ENCODE measurements at regions not wholly inside any gene's neighbourhood (a gene's known extent, or its start where the extent isn't known, plus 50 kb on each side); places are given as distances from the start of the nearest gene placed in this dataset.
"Not testable (repeated sequence)": the region's sequence is repeated elsewhere in the genome, so short reads cannot be mapped to it uniquely, and the experiment has no call there.

DNA sequence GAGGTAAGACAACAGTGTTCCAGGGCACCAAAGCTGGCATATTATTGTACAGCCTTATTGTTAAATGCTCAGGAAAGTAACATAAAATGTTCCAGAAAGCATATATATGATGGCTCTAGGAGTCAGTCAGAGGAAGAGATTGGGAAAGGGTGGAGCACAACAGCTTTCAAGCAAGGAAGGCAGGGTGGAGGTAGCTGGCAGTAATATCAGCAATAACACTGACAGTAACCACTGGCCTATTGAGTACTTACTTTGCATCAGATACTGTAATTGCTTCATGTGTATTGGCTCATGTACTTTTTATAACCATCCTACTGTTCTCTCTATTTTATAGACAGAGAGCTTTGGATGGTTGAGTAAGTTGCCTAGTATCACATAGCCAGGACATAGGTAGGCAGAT is 830.2 kb downstream of the DHX35 start:
- DNase-seq = no peak

DNA sequence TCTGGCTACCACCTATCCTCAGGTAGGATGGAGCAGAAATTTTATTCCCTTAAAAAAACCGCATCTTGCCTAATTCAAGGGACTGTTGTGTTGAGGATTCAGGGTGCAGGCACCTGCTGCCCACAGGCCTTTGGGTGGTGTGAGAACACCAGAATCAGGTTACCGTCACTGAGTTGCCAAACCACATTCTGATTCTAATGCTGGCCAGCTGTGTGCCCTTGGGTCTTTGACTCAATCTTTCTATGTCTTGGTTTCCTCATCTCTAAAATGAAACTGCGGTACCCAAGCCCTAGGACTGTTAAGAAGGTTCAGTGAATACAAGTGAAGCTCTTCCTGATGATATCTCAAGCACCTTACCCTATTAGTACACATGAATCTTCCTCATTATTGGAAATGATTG is 827.3 kb downstream of the DHX35 start:
- no peak for DNase-seq

DNA sequence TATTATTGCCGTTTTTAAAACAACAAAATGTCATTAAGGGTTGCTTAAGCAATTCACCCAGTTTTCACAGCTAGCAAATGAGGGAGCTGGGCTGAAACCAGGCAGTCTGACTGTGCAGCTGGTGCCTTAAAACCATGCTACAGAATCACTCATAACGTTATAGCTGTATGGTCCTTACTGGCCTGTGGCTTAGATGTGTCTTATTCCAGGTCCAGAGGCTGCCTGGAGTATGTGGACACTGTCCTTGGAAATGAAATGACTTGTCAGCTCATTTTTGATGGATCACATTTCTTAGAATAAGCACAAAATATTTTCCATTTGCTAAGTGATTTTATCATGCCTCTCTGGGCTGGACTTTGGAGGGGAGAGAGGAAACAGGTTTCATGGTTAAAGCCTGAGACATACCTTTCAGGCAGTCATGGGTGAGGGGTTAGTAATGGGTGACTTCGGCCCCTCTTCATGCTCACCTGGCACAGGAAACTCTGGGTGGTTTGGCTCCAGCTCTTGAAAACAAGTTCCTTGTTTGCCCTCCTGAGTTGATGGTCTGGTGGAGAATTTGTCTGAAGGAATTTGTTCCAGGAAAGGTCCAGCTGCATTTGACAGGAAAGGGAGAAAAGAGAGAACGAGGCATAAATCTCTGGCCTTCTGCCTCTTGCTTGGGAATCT is 823.2 kb downstream of the DHX35 start:
- DNase-seq = no peak

DNA sequence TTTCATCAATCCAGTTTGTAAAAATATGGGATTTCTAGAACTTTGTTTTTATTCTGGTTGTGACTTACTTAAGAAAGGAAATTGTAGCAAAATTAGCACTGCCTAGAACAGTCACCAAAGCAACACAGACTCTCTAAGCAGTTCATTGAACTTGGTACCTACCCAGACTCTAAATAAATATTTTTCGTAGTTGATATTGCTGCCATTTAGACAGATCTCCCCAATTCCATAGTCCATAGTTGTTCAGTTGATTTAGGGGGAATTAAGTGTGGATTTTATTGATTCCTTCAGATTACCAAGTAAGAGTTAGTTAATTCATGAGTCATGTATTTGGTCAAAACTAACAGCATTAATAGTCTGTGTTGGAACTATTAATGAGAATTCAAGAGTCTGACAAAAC is 822.5 kb downstream of the DHX35 start:
- DNase-seq = no peak

DNA sequence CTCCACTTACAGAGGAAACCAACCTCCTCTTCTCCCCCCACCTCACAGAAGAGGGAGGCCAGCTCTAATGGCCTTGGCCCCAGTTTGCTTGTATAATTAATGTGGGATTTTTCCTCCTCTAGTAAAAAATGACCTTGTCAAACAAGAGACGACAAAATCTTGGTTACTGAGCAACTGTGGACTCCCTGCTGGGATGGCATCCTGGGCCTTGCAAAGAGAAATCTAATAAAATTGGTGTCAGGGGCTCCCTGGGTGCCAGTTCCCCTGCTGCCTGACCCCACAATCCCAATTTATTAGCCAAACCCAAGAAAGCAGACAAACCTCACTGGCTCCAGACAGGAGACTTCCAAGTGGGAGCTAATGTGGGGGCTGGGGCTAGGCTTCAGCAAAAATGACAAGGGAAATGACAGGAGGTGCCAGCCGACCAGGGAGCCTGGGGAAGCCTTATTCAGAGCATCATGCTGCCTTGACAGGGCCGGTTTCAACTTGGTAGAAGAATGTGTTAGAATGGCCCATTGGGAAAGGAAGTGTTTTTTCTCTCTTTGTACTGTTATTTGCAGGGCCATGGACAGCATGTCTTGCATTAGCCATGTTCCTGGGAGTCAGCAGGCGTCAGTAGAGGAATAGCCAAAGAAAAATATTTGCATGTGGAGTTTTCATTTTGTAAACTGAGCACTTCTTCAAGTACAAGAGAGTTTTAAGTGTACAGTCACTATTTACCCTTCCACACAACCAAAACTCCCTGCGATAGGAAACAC is 816.9 kb downstream of the DHX35 start:
- DNase-seq = no peak

DNA sequence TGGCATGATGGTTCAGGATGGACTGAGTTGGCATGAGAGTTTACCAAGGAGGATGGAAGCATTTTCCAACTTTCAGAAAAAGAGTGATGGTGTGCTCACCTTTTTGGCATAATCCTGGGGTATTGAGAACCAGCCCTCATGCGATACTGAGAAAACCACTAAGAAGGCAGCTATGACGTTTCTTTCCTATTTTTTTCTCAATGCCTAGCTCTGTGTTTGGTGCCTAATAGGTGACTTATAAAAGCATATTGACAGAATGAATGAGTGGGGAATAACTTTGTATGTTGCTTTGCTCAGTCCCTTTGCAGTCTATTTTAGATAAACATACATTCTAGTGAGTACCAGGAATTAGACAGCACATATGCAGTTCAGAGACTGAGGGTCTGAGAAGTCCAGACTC is 816.3 kb downstream of the DHX35 start:
- DNase-seq = no peak

DNA sequence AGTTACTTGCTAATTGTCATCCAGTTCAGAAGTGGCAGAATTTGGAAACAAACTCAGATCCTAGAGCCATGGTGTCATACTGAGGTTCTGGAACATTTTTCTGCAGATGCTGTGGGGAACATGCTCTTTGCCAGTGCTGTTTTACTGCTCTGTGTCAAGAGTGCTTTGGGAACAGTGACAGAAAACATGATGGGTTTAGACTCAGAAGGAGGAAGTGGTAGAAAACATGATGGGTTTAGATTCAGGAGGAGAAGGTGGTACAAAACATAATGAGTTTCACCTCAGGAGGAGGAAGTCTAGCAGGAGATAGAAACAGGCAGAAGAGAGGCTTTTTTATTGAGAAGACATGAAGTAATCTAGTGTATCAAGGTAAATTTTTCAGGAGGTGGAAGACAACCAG is 815.5 kb downstream of the DHX35 start:
- no peak for DNase-seq

DNA sequence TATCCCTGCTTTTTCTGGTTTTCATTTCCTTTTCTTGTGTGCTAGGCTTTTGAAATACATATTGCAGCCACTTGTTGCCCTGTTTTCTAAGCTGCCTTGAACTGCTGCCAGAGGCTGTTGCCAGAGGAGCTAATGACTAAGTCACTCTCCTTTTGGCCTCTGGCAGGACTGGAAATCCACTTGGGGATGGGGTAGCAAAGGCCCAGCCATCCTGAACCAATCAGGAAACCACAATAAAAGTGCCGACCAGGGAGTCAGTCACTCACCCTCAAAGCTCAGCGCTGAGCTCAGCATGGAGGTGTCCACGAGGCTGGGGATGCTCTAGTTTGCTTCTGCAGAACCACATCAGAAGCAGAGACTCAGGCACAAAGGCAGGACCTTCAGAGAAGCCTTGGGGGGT is 813.0 kb downstream of the DHX35 start:
- DNase-seq = no peak

DNA sequence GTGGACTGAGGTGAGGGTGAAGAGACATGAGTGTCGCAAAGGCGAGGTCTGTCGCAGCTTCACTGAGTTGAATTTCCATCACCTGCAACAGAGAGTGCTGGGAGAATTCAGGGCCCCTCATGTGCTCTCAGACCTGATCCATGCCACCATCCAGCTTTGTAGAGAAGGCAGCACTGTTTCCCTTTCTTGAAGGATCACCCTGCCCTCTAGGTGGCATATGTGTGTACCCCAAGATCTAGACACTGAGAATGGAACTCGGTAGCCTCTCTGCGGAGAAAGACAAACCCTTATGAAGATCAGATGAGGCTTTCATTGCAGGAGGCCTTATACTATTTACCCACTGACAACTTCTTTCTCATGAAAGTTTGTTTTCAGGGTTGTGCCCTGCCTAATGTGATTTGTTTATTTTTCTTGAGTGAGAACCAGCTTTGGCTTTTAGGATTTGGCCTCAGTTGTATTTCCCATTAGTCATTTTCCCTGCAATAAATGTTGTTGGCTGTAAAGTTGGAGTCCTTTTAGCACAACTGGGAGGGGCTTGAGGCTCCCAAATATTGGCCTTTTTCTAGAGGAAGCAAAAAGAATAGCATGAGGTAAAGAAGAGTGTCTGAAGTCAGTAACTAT is 811.3 kb downstream of the DHX35 start:
- DNase-seq = no peak

DNA sequence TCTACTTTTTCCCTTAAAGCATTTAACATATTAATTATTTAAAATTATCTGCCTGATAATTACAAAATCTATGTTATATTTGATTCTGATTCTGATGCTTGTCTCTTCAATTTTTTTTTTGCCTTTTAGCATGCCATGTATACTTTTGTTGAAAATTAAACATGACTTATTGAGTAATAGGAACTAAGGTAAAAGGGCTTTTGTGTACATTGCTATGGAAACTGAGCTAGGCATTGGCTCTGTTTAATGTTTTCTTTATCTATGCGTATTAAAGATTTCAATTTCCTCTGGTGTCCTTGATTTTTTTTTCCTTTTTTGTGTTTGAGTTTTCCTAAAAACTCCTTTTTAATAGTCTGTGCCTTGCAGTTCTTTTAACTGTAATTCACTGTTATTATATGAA is 805.2 kb downstream of the DHX35 start:
- DNase-seq = no peak

DNA sequence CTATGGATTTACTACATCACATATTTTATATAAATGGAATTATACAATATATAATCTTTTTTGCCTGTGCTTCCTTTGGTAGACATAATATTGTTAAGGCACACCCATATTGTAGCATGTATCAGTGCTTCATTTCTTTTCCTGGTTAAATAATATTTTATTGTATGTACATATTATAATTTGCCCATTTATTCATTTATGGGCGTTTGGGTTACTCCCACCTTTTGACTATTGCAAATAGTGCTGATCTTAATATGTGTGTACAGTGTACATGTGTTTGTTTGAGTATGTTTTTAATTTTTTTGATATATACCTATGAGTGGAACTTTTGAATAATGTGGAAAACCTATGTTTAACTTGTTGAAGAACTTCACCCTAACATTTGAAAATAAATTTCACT is 804.2 kb downstream of the DHX35 start:
- no peak for DNase-seq

DNA sequence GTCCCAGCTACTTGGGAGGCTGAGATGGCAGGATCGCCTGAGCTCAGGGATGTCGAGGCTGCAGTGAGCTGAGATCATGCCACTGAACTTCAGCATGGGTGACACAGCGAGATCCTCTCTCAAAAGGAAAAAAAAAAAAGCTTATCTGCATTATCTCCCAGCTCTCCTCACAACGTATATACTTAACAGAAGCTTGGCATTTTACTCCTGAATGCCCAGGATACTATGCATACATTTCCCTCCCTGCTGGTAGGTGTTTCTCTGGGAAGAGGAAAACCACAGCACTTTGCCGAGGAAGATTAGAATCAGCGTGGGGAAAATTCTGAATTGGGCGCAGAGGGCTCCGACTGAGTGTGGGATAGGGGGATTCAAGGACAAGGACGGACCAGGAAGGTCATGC is 800.6 kb downstream of the DHX35 start:
- no peak for DNase-seq

DNA sequence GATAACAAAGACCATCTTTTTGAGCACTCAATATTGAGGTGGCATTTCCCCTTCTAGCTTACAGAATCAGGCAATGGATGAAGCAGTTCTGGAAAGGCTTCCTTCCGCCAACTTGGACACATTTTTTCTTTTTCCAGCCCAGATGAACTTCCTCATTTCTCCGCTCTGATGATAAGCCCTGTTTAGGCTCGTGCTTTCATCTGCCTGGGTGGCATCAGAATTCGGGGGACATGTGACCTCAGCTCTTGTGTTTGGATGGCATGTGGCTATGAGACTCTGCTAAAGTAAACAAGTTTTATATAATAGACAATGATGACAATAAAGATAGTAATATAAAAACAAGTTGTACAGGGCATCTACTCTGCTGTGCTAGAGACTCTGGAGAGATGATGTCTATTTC is 796.7 kb downstream of the DHX35 start:
- DNase-seq = no peak

DNA sequence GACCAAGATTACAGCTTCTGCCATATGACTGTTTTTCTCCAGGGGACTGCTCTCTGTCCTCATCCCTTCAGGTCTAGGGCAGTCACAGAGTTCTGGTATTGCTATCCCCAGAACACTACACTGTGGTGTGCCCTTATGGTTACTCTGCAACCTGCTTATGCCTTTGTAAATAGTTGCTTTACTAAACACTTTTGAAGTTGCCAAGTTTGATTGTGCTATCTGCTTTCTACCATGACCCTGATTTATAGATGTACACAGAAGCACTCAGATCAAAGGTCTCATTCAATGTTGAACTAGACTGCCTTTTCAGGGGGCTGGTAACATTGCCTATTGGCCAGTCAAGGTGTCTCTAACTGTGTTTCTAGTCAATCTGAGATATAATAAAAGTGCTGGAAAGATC is 794.7 kb downstream of the DHX35 start:
- DNase-seq = no peak

DNA sequence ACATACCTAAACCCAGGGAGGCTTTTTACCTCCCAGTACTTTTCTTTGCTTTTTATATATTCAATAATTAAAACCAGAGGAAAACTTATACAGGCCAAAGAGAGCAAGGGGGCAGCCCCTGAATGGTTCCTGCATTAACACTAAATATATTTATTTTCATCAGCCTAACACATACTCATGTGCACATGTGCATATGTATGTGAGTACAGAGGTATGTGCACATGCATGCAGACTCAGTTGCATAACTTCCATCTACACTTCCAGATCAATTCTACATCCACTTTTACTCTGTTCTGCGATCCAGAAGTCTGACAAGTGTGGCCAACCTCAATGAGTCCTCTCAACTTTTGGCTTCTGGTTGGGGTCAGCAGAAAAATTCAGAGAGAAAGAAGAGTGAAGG is 794.2 kb downstream of the DHX35 start:
- DNase-seq = no peak

DNA sequence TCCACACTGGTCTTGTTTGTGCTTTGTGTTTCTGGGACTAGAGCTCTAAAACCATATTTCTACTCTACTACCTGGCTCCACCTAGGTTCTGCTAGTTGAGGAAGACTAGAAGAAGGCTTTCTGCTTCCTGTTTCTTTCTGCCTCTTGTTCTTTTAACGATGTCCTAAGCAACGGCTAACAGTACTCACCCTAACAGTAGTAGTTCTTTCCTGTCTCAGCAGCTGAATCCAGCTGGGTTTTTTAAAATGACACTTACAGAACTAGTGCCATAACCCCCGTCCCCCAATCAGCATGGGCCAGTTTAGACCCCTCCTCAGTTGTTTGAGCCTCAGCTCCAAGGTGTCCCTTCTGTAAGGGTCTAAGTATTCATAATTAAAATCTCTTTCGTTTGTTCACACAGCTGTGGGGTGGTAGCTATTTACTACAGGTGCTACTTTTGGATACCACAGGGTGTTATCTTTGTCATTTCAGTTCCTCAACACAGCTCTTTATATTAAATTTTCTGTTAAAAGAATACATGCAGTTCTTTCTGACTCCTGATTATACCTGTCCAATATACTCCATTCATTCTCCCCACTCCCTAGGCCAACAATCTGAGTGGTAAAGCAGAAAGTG is 790.2 kb downstream of the DHX35 start:
- no peak for DNase-seq

DNA sequence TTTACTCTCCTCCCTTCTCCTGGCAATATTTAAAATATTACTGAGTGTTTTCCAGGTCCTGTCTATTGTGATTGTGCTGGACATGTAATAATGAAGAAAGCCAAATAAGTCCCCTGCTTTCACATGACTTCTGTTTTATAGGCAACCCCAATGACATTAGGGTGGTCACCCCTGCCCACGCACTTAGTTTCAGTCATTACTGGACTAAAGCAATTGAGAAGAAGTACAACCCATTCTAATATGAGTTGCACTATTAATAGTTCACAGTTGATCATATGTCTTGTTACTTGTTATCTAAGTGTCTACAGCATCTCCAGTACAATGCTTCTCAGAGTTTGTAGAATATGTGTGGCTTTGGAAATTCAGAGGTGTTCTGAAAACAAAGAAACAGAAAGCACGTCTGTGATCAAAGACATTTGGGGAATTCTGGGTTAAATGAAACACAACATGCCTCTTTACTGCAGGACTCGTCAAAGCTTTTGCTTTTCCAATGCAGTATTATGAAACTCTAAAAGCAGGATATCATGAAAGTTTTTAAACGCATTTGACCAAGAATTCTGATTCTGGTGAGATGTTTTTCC is 789.5 kb downstream of the DHX35 start:
- no peak for DNase-seq

DNA sequence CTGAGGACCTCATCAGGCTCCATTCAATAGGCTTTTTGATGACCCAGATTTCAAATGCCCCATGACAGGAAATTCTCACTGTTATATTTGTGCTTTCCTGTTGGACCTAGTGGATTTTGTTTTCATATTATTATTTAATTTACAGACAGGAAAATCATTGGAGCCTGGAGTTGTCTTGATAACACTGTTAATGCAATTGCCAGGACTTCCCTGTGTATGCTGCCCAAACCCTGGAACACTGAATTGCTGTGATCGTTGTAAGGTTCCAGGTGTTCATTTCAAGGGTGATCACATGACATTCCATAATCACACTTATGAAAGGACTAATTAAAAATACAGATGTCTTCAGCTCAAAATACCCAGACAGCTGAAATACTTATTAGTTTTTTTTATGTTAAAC is 783.2 kb downstream of the DHX35 start:
- no peak for DNase-seq

DNA sequence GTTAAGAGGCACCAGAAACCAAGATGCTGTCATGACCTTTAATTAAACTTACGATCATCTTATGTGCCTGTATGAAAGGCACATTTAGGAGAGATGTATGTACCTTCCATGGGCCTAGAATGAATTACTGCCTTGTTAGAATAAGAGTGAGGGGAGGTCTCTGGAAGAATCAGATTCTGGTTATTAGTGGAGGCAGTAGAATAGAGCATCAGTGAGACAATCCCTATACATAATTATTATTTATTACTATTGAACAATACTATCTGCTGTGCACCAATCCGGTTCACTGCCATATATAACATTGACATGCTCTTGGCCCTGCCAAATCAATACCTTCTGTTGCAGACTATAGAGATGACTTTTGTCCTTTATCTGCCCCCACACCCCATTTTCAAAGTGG is 776.5 kb downstream of the DHX35 start:
- DNase-seq = no peak

DNA sequence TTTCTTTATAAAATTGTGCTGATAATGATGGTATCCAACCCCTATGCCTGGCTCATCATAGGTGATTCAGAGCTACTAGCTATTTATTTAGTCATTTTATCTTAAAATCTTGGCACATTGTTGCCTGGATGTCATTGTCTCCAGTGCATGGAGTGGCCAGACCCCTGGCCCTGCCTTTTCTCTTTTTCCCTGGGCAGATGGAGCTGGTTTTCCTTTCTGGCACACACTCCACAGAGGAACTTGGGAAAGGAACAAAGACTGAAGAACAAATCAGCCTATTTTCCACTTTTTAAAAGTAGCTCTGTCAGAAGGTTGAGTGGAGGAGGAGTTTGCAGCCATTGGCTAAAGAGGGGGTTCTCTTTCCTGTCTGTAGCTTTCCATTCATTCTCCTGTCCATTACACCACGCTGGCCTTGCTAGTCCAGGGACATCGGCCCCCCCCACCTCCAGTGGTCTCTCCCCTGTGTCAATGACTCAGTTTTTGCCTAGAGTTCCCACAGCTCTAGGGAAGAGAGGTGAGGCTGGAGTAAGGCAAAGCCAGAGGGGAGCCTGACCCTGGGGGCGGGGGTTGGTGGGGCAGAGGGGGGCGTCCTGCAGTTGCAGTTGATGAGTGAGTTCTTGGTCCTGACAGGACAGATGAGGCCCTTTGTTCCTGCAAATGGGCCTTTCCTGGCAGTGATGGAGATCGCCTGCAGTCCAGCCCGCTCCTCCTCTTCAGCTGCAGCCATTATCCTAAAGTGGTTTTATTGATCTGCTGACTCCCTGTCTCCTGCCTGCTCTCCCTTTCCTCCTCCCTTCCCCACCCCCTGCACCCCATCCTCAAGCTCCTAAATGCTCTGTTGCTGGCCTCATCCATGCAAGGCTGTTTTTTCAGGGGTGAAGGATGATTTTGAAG is 774.5 kb downstream of the DHX35 start:
- no peak for DNase-seq

DNA sequence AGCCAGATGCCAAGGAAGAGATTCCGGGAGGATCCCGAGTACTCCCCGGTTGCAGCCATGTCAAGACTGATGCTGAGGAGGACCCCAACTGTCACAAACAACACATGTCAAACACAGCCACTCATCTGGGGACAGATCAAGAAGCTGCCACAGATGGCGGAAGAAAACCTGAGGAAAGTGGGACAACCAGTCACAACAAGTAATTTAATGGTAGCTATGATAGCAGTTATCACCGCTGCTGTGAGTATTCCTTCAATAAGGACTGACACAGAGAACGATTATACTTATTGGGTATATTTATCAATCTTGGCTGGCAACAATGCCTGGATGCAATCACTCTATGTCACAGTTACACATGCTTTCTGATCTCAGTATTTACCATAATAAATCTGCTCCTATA is 763.4 kb downstream of the DHX35 start:
- DNase-seq = not testable (repeated sequence)

DNA sequence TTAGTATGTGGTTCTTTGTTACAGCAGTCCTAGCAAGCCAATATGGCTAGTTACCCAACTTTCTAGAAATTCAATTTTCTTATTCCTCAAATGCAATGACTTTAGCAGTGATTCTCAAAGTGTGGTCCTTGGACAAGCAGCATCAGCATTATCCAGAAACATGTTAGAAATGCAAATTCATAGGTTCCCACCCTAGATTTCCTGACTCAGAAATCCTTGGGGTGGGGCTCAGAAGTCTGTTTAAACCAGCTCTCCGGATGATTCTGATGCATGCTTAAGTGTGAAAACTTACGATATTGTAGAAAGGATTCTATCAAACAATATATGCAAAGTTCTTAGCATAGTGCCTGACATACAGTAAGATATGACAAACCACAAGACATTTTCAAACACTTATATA is 757.1 kb downstream of the DHX35 start:
- no peak for DNase-seq

DNA sequence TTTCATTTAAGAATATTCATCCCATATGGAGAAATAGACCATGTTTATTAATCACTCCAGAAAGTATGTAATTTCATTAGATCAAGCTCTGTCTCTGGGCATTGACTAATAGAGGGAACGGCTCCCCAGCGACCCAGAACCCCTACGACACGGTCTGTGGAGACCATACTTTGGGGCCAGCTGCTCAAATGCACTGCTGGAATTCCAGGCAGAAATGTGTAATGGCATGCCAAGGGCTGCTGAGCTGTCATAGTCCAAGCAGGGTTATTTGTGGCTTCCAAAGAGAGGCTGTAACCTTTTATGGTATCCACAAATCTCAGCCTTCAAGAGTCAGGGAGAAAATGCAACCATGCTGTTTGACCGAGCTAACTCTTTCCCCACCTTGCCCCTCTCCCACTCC is 755.8 kb downstream of the DHX35 start:
- no peak for DNase-seq

All from stimulated activated CD8-positive, alpha-beta memory T cell treated with anti-CD3 and anti-CD28 coated beads, Interleukin-4, amount 100 ng/mL, for 48 hours (primary cell).